Lower leg skin (tissue), 3 donors: ENCODE measurements at regions not wholly inside any gene's neighbourhood (a gene's known extent, or its start where the extent isn't known, plus 50 kb on each side); places are given as distances from the start of the nearest gene placed in this dataset.
"Not testable (repeated sequence)": the region's sequence is repeated elsewhere in the genome, so short reads cannot be mapped to it uniquely, and the experiment has no call there.

Experiments used
- POLR2A ChIP-seq, 2 donors: fragments of 450-650 bp; IDR thresholded peaks; one replicate each; pipeline ENCODE4 v1.6.1; 2016 to 2017; ENCODE audit warnings: antibody characterized with exemption in 2 of 2, mild to moderate bottlenecking in 1 of 2, moderate library complexity in 1 of 2
- TF ChIP-seq, protein P1 (sequence below), 3 donors: fragments of 450-650 bp; IDR thresholded peaks; one replicate each; pipeline ENCODE4 v1.5.1; 2016; ENCODE audit warnings: antibody characterized with exemption in 3 of 3, mild to moderate bottlenecking in 3 of 3, moderate library complexity in 2 of 3

DNA sequence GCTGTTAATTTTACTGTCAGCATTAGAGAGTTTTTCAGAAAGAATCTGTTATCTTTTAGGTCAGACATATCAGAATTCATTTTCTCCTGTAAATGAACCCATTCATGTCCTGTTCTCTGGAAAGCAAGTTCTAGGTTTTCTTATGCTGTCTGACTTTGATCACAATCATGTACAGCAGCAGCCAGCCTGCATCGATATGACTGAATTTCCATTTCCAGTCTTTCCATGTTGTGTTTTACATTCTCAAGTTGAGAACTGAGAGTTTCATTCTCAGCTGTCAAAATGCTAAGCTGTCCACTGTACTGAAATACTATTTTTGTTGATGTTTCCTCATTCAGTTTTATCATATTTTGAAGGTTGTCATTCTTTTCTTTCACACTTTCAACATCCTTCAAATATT, 103.3 kb upstream of the VOPP1 start:
- not testable (repeated sequence) for TF ChIP-seq POLR2A (IDR thresholded peaks at IDR 0.05)
- TF ChIP-seq, protein P1, sequence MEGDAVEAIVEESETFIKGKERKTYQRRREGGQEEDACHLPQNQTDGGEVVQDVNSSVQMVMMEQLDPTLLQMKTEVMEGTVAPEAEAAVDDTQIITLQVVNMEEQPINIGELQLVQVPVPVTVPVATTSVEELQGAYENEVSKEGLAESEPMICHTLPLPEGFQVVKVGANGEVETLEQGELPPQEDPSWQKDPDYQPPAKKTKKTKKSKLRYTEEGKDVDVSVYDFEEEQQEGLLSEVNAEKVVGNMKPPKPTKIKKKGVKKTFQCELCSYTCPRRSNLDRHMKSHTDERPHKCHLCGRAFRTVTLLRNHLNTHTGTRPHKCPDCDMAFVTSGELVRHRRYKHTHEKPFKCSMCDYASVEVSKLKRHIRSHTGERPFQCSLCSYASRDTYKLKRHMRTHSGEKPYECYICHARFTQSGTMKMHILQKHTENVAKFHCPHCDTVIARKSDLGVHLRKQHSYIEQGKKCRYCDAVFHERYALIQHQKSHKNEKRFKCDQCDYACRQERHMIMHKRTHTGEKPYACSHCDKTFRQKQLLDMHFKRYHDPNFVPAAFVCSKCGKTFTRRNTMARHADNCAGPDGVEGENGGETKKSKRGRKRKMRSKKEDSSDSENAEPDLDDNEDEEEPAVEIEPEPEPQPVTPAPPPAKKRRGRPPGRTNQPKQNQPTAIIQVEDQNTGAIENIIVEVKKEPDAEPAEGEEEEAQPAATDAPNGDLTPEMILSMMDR (IDR thresholded peaks at IDR 0.05): not testable (repeated sequence)
